SK-N-SH (cell line): ENCODE measurements at regions not wholly inside any gene's neighbourhood (a gene's known extent, or its start where the extent isn't known, plus 50 kb on each side); places are given as distances from the start of the nearest gene placed in this dataset.

Experiments
- CTCF ChIA-PET: fragments of 300-600, 350-600 bp; formaldehyde crosslinking; extraction: SDS; loops from one replicate; lab custom pipeline; 2021; lab: Yijun Ruan, JAX
- POLR2A ChIA-PET: fragments of 350-600 bp; sonication (Branson Sonifier 250); formaldehyde crosslinking; extraction: SDS; loops from one replicate; lab custom pipeline; 2020; ENCODE audit warnings: antibody characterized with exemption, inconsistent platforms; lab: Yijun Ruan, JAX
- DNase-seq: peaks from one replicate; pipeline ENCODE4 v3.0.0; 2012
- H2AFZ ChIP-seq: fragments of 200-600 bp; sonication (generic); 2 replicates; pipeline ENCODE4 v1.8.1; 2016; ENCODE audit warnings: antibody characterized with exemption, mild to moderate bottlenecking, low read depth
- H3F3A ChIP-seq: fragments of 200-600 bp; sonication (generic); replicated peaks from 2 replicates; pipeline ENCODE3; 2016; ENCODE audit warnings: antibody characterized with exemption, mild to moderate bottlenecking; ENCODE audit not compliant: insufficient read depth
- H3K27ac ChIP-seq, 2 experiments: fragments of 200-500 bp in 1 of 2; fragments of 200-600 bp in 1 of 2; sonication (Bioruptor generic) in 1 of 2; sonication (generic), shearing (Covaris generic) in 1 of 2; 2 replicates each; pipeline versions ENCODE4 v1.5.1 to v1.6.1; 2014 to 2016; ENCODE audit warnings: low read depth in 2 of 2, inconsistent platforms in 1 of 2, low read length in 1 of 2, mild to moderate bottlenecking in 1 of 2, mixed read lengths in 1 of 2
- H3K27me3 ChIP-seq: fragments of 200-600 bp; sonication (generic), shearing (Covaris generic); 2 replicates; pipeline ENCODE4 v1.6.1; 2016; ENCODE audit warnings: mixed run types; ENCODE audit not compliant: insufficient read depth
- H3K36me3 ChIP-seq, 2 experiments: fragments of 200-500 bp in 1 of 2; fragments of 200-600 bp in 1 of 2; sonication (Bioruptor generic) in 1 of 2; sonication (generic) in 1 of 2; replicated peaks in 1 of 2; 2 replicates each; pipeline versions ENCODE3 to v1.5.1; 2014 to 2016; ENCODE audit warnings: low read length in 1 of 2, mild to moderate bottlenecking in 1 of 2; ENCODE audit not compliant: insufficient read depth in 2 of 2, control insufficient read depth in 1 of 2
- H3K4me1 ChIP-seq, 2 experiments: fragments of 200-500 bp in 1 of 2; fragments of 200-600 bp in 1 of 2; sonication (Bioruptor generic) in 1 of 2; sonication (generic), shearing (Covaris generic) in 1 of 2; 2 replicates each; pipeline versions ENCODE4 v1.5.1 to v1.6.1; 2014 to 2016; ENCODE audit warnings: low read depth in 1 of 2, low read length in 1 of 2, mixed run types in 1 of 2; ENCODE audit not compliant: insufficient read depth in 2 of 2, control insufficient read depth in 1 of 2
- H3K4me2 ChIP-seq: fragments of 200-600 bp; sonication (generic), shearing (Covaris generic); 2 replicates; pipeline ENCODE4 v1.6.1; 2017; ENCODE audit warnings: mixed run types
- H3K4me3 ChIP-seq, 2 experiments: fragments of 200-500 bp in 1 of 2; fragments of 200-600 bp in 1 of 2; sonication (Bioruptor generic) in 1 of 2; sonication (generic), shearing (Covaris generic) in 1 of 2; 2 replicates each; pipeline versions ENCODE4 v1.5.1 to v1.8.1; 2014 to 2016; ENCODE audit warnings: low read depth in 2 of 2, inconsistent platforms in 1 of 2, low read length in 1 of 2, mild to moderate bottlenecking in 1 of 2, mixed read lengths in 1 of 2, moderate library complexity in 1 of 2
- H3K79me2 ChIP-seq: fragments of 200-600 bp; sonication (generic); 2 replicates; pipeline ENCODE4 v1.8.1; 2017; ENCODE audit warnings: mild to moderate bottlenecking; ENCODE audit not compliant: insufficient read depth
- H3K9ac ChIP-seq: fragments of 200-600 bp; sonication (generic); 2 replicates; pipeline ENCODE4 v1.6.1; 2017; ENCODE audit warnings: mixed run types
- H3K9me2 ChIP-seq: fragments of 200-600 bp; sonication (generic); 2 replicates; pipeline ENCODE4 v1.6.1; 2017; ENCODE audit warnings: mixed run types
- H3K9me3 ChIP-seq: fragments of 200-600 bp; sonication (generic); 2 replicates; pipeline ENCODE4 v1.6.1; 2017; ENCODE audit warnings: mixed run types, mild to moderate bottlenecking, moderate library complexity
- H4K20me1 ChIP-seq: fragments of 200-600 bp; sonication (generic); 2 replicates; pipeline ENCODE4 v1.6.1; 2017; ENCODE audit warnings: mild to moderate bottlenecking, mixed run types; ENCODE audit not compliant: insufficient read depth
- EP300 ChIP-seq, 2 experiments: IDR thresholded peaks; 2 replicates each; pipeline versions ENCODE4 v1.4.0 to v1.6.1; 2012; ENCODE audit warnings: borderline replicate concordance in 1 of 2, low read depth in 1 of 2, low read length in 1 of 2
- FOSL2 ChIP-seq: IDR thresholded peaks from 2 replicates; pipeline ENCODE4 v1.4.0; 2012; ENCODE audit warnings: low read depth, mild to moderate bottlenecking, moderate library complexity, borderline replicate concordance
- GABPA ChIP-seq: IDR thresholded peaks from 2 replicates; pipeline ENCODE4 v1.4.0; 2012; ENCODE audit warnings: low read depth, mild to moderate bottlenecking
- GATA2 ChIP-seq: sonication (generic); formaldehyde crosslinking; IDR thresholded peaks from 2 replicates; pipeline ENCODE4 v1.5.0; 2020; ENCODE audit warnings: mild to moderate bottlenecking, missing genetic modification reagents
- MAX ChIP-seq: IDR thresholded peaks from 2 replicates; pipeline ENCODE4 v1.4.0; 2012; ENCODE audit warnings: low read depth
- MEF2A ChIP-seq: IDR thresholded peaks from 2 replicates; pipeline ENCODE4 v1.4.0; 2012; ENCODE audit warnings: low read depth, borderline replicate concordance
- POLR2AphosphoS5 ChIP-seq: IDR thresholded peaks from 2 replicates; pipeline ENCODE4 v1.6.1; 2012; ENCODE audit warnings: low read depth, low read length
- RCOR1 ChIP-seq: fragments of 150-350 bp; IDR thresholded peaks from 2 replicates; pipeline ENCODE4 v1.6.1; 2017; ENCODE audit warnings: antibody characterized with exemption, low read length
- RFX5 ChIP-seq: IDR thresholded peaks from 2 replicates; pipeline ENCODE4 v1.6.1; 2012; ENCODE audit warnings: mild to moderate bottlenecking, improper control_type of control experiment, low read length
- RXRA ChIP-seq: IDR thresholded peaks from 2 replicates; pipeline ENCODE4 v1.4.0; 2012; ENCODE audit warnings: low read depth, mild to moderate bottlenecking, borderline replicate concordance
- TAF1 ChIP-seq: IDR thresholded peaks from 2 replicates; pipeline ENCODE4 v1.6.1; 2012; ENCODE audit warnings: low read depth, mild to moderate bottlenecking, low read length, moderate library complexity, borderline replicate concordance
- TEAD4 ChIP-seq: IDR thresholded peaks from 2 replicates; pipeline ENCODE4 v1.4.0; 2012; ENCODE audit warnings: mild to moderate bottlenecking, borderline replicate concordance; ENCODE audit not compliant: insufficient read depth
- USF2 ChIP-seq: fragments of 150-350 bp; IDR thresholded peaks from 2 replicates; pipeline ENCODE4 v1.6.1; 2017; ENCODE audit warnings: antibody characterized with exemption, low read length, low read depth, borderline replicate concordance
- YY1 ChIP-seq: IDR thresholded peaks from 2 replicates; pipeline ENCODE4 v1.4.0; 2012; ENCODE audit warnings: low read depth, mild to moderate bottlenecking
- WGBS: methylation state at CpG from one replicate; pipeline ENCODE4 v1.1.6; 2017; ENCODE audit warnings: low lambda C conversion rate; 5-methylcytosine and 5-hydroxymethylcytosine counted together
- TF ChIP-seq, protein P1 (sequence below): IDR thresholded peaks from 2 replicates; pipeline ENCODE4 v1.4.0; 2012; ENCODE audit warnings: low read depth, borderline replicate concordance
- TF ChIP-seq, protein P2 (sequence below): IDR thresholded peaks from 2 replicates; pipeline ENCODE4 v1.6.1; 2012; ENCODE audit warnings: mild to moderate bottlenecking, low read depth, low read length, moderate library complexity

- CTCF ChIA-PET = no interaction called here
Measured at GRCh38 chr22:48425641-48426040, 1402.0 kb downstream of the BRD1 start.

More at GRCh38 chr22:48425641-48426040, 1402.0 kb downstream of the BRD1 start:
- WGBS = 45% methylated on average over 9 of the region's 12 CpGs
- no peaks in the 10 kb centered on the region for H3K79me2 ChIP-seq
- no peak overlapping the region for H3K27ac ChIP-seq
- H3K4me1 ChIP-seq = peaks cover 0 to 2% of the 10 kb centered on the region in 2 experiments; a peak in 1 of 4 replicates
- POLR2A ChIA-PET = no interaction called here
- no peak overlapping the region for H2AFZ ChIP-seq
- TF ChIP-seq TEAD4 (no peak), POLR2AphosphoS5 (no peak), MEF2A (no peak), MAX (no peak), USF2 (no peak), FOSL2 (no peak), RCOR1 (no peak), RXRA (no peak), GABPA (no peak), GATA2 (CRISPR knock-in tag) (no peak), RFX5 (no peak), YY1 (no peak), EP300 (IDR thresholded peaks at IDR 0.05; ENCODE audit: borderline replicate concordance in 1 of 2, low read depth in 1 of 2, low read length in 1 of 2) (no peak), TAF1 (no peak)
- TF ChIP-seq, protein P1, sequence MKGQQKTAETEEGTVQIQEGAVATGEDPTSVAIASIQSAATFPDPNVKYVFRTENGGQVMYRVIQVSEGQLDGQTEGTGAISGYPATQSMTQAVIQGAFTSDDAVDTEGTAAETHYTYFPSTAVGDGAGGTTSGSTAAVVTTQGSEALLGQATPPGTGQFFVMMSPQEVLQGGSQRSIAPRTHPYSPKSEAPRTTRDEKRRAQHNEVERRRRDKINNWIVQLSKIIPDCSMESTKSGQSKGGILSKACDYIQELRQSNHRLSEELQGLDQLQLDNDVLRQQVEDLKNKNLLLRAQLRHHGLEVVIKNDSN = no peak
- TF ChIP-seq, protein P2, sequence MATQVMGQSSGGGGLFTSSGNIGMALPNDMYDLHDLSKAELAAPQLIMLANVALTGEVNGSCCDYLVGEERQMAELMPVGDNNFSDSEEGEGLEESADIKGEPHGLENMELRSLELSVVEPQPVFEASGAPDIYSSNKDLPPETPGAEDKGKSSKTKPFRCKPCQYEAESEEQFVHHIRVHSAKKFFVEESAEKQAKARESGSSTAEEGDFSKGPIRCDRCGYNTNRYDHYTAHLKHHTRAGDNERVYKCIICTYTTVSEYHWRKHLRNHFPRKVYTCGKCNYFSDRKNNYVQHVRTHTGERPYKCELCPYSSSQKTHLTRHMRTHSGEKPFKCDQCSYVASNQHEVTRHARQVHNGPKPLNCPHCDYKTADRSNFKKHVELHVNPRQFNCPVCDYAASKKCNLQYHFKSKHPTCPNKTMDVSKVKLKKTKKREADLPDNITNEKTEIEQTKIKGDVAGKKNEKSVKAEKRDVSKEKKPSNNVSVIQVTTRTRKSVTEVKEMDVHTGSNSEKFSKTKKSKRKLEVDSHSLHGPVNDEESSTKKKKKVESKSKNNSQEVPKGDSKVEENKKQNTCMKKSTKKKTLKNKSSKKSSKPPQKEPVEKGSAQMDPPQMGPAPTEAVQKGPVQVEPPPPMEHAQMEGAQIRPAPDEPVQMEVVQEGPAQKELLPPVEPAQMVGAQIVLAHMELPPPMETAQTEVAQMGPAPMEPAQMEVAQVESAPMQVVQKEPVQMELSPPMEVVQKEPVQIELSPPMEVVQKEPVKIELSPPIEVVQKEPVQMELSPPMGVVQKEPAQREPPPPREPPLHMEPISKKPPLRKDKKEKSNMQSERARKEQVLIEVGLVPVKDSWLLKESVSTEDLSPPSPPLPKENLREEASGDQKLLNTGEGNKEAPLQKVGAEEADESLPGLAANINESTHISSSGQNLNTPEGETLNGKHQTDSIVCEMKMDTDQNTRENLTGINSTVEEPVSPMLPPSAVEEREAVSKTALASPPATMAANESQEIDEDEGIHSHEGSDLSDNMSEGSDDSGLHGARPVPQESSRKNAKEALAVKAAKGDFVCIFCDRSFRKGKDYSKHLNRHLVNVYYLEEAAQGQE = no peak
- no peaks in the 10 kb centered on the region for H3K9me3 ChIP-seq
- peaks cover 7% of the 10 kb centered on the region; the same call in 1 of the 2 replicates for H3K27me3 ChIP-seq
- DNase-seq = no peak
- no peaks in the 10 kb centered on the region for H3K9me2 ChIP-seq
- no peak overlapping the region for H3K9ac ChIP-seq
- H3K36me3 ChIP-seq = no peaks in the 10 kb centered on the region
- H3F3A ChIP-seq = no peaks in the 10 kb centered on the region
- H3K4me2 ChIP-seq = no peak overlapping the region
- no peaks in the 10 kb centered on the region for H4K20me1 ChIP-seq
- H3K4me3 ChIP-seq = no peak overlapping the region
